Trophoblast cell (in vitro differentiated cells and primary cell): ENCODE measurements at regions not wholly inside any gene's neighbourhood (a gene's known extent, or its start where the extent isn't known, plus 50 kb on each side); places are given as distances from the start of the nearest gene placed in this dataset.

Experiments
- DNase-seq, 2 donors: peaks; one replicate each; pipeline ENCODE4 v3.0.0-alpha.2; 2016
- H2AFZ ChIP-seq: 2 replicates; pipeline ENCODE4 v1.6.1; 2013; ENCODE audit warnings: low read length, moderate library complexity, mild to moderate bottlenecking; ENCODE audit not compliant: insufficient read depth, poor library complexity
- H2AK5ac ChIP-seq: 2 replicates; pipeline ENCODE4 v1.6.1; 2013; ENCODE audit warnings: mild to moderate bottlenecking, low read length
- H2BK120ac ChIP-seq: 2 replicates; pipeline ENCODE4 v1.6.1; 2013; ENCODE audit warnings: low read length, mild to moderate bottlenecking, moderate library complexity; ENCODE audit not compliant: insufficient read depth, poor library complexity
- H2BK12ac ChIP-seq: 2 replicates; pipeline ENCODE4 v1.6.1; 2013; ENCODE audit warnings: mild to moderate bottlenecking, low read length, moderate library complexity
- H2BK5ac ChIP-seq: 2 replicates; pipeline ENCODE4 v1.6.1; 2013; ENCODE audit warnings: low read length, low read depth, moderate library complexity, mild to moderate bottlenecking; ENCODE audit not compliant: poor library complexity
- H3K14ac ChIP-seq: 2 replicates; pipeline ENCODE4 v1.6.1; 2013; ENCODE audit warnings: mild to moderate bottlenecking, low read length
- H3K18ac ChIP-seq: 2 replicates; pipeline ENCODE4 v1.6.1; 2013; ENCODE audit warnings: mild to moderate bottlenecking, low read length
- H3K23ac ChIP-seq: 2 replicates; pipeline ENCODE4 v1.6.1; 2013; ENCODE audit warnings: low read length
- H3K27ac ChIP-seq: 2 replicates; pipeline ENCODE4 v1.5.1; 2013; ENCODE audit warnings: low read depth, mild to moderate bottlenecking, inconsistent platforms, low read length, moderate library complexity
- H3K27me3 ChIP-seq: 2 replicates; pipeline ENCODE4 v1.6.1; 2013; ENCODE audit warnings: inconsistent platforms, mild to moderate bottlenecking, low read length, moderate library complexity; ENCODE audit not compliant: insufficient read depth
- H3K36me3 ChIP-seq, 2 experiments: 1 replicate in 1 of 2; 2 replicates in 1 of 2; pipeline ENCODE4 v1.6.1; 2013; ENCODE audit warnings: low read length in 2 of 2, mild to moderate bottlenecking in 2 of 2, moderate library complexity in 1 of 2; ENCODE audit not compliant: insufficient read depth in 2 of 2, control insufficient read depth in 1 of 2
- H3K4ac ChIP-seq: 2 replicates; pipeline ENCODE4 v1.6.1; 2013; ENCODE audit warnings: low read depth, mild to moderate bottlenecking, low read length, moderate library complexity
- H3K4me1 ChIP-seq, 2 experiments: 1 replicate in 1 of 2; 2 replicates in 1 of 2; pipeline ENCODE4 v1.6.1; 2013; ENCODE audit warnings: low read length in 2 of 2, mild to moderate bottlenecking in 2 of 2, moderate library complexity in 1 of 2; ENCODE audit not compliant: insufficient read depth in 2 of 2, control insufficient read depth in 1 of 2
- H3K4me2 ChIP-seq: 2 replicates; pipeline ENCODE4 v1.6.1; 2013; ENCODE audit warnings: inconsistent platforms, mild to moderate bottlenecking, low read length, moderate library complexity
- H3K4me3 ChIP-seq: 2 replicates; pipeline ENCODE4 v1.5.1; 2013; ENCODE audit warnings: mild to moderate bottlenecking, low read depth, low read length, inconsistent platforms
- H3K79me1 ChIP-seq: one replicate; pipeline ENCODE4 v1.6.1; 2013; ENCODE audit warnings: low read length
- H3K79me2 ChIP-seq: 2 replicates; pipeline ENCODE4 v1.6.1; 2013; ENCODE audit warnings: low read length, mild to moderate bottlenecking; ENCODE audit not compliant: control insufficient read depth, insufficient read depth, poor library complexity
- H3K9ac ChIP-seq: 2 replicates; pipeline ENCODE4 v1.6.1; 2013; ENCODE audit warnings: mild to moderate bottlenecking, low read length
- H3K9me3 ChIP-seq: 2 replicates; pipeline ENCODE4 v1.6.1; 2013; ENCODE audit warnings: low read depth, mild to moderate bottlenecking, control low read depth, inconsistent platforms, low read length; ENCODE audit not compliant: insufficient read depth
- H4K12ac ChIP-seq: 2 replicates; pipeline ENCODE4 v1.6.1; 2013; ENCODE audit warnings: low read depth, mild to moderate bottlenecking, low read length, moderate library complexity
- H4K8ac ChIP-seq: 2 replicates; pipeline ENCODE4 v1.6.1; 2013; ENCODE audit warnings: low read depth, mild to moderate bottlenecking, low read length, moderate library complexity
- H4K91ac ChIP-seq: one replicate; pipeline ENCODE4 v1.6.1; 2013; ENCODE audit warnings: low read depth, mild to moderate bottlenecking, low read length, moderate library complexity
- WGBS: extraction: QIAGEN DNeasy Blood & Tissue Kit; methylation state at CpG from one replicate; pipeline ENCODE4 v1.1.7; 2013; ENCODE audit warnings: missing lambda C conversion rate; ENCODE audit not compliant: insufficient read length, insufficient coverage; ENCODE audit errors: extremely low coverage; 5-methylcytosine and 5-hydroxymethylcytosine counted together

DNA sequence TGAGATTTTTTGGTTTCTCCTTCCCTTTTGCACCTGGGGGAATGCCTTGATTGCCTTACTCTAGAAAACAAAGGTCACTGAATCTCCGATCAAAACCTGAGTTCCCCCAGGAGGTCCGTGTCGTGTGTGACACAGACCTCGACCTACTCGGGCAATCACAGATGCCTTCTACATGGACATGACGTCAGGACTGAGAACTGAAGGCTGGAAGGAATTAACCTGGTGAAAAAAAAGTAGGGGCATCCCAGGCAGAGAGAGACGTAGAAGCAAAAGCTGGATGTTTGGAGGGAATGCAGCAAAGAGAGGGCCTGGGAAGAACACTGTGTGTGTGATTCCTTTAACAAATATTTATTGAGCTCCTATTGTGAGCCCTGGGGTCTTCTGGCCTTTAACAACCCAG is 178.0 kb downstream of the PRDM2 start:
- Histone ChIP-seq H3K4me2 (no peak overlapping the region), H3K9me3 (peaks cover 18% of the 10 kb centered on the region), H2AK5ac (no peak overlapping the region)

GRCh38 chr1:13878451-13878850 is 178.5 kb downstream of the PRDM2 start:
- Histone ChIP-seq H3K4ac (no peak overlapping the region), H2BK12ac (no peak overlapping the region), H3K27me3 (no peaks in the 10 kb centered on the region), H2AFZ (no peak overlapping the region), H4K12ac (no peak overlapping the region), H3K18ac (no peak overlapping the region), H3K36me3 (no peaks in the 10 kb centered on the region), H2BK120ac (no peak overlapping the region), H2AK5ac (no peak overlapping the region), H4K91ac (no peak overlapping the region), H3K9me3 (peaks cover 18% of the 10 kb centered on the region), H3K14ac (no peak overlapping the region), H3K4me1 (no peaks in the 10 kb centered on the region), H4K8ac (no peak overlapping the region), H3K4me2 (no peak overlapping the region), H3K27ac (no peak overlapping the region), H3K4me3 (no peak overlapping the region), H3K9ac (no peak overlapping the region), H2BK5ac (no peak overlapping the region), H3K79me1 (no peaks in the 10 kb centered on the region), H3K23ac (no peak overlapping the region), H3K79me2 (no peaks in the 10 kb centered on the region)
- DNase-seq, result no peak
- WGBS, result no CpG with 5 or more reads among the region's 9 CpGs

More for the DNA sequence above, 178.0 kb downstream of the PRDM2 start:
- H3K4me1 ChIP-seq, result no peaks in the 10 kb centered on the region
- WGBS, result no CpG with 5 or more reads among the region's 7 CpGs
- no peak overlapping the region for H2BK120ac ChIP-seq
- H3K27ac ChIP-seq, result no peak overlapping the region
- H4K8ac ChIP-seq, result no peak overlapping the region
- H3K23ac ChIP-seq, result no peak overlapping the region
- H3K18ac ChIP-seq, result no peak overlapping the region
- no peaks in the 10 kb centered on the region for H3K79me1 ChIP-seq
- DNase-seq, result no peak
- peak overlapping the region; percentile 26 for H3K9ac ChIP-seq
- H4K12ac ChIP-seq, result no peak overlapping the region
- no peak overlapping the region for H3K4me3 ChIP-seq
- no peak overlapping the region for H3K4ac ChIP-seq
- no peaks in the 10 kb centered on the region for H3K27me3 ChIP-seq
- H3K14ac ChIP-seq, result no peak overlapping the region
- no peak overlapping the region for H4K91ac ChIP-seq
- H2BK12ac ChIP-seq, result no peak overlapping the region
- no peak overlapping the region for H2BK5ac ChIP-seq
- H2AFZ ChIP-seq, result no peak overlapping the region
- no peaks in the 10 kb centered on the region for H3K79me2 ChIP-seq
- no peaks in the 10 kb centered on the region for H3K36me3 ChIP-seq

GRCh38 chr1:13881385-13882088 is 181.5 kb downstream of the PRDM2 start:
- H2AK5ac ChIP-seq, result no peak overlapping the region
- H3K27ac ChIP-seq, result no peak overlapping the region
- no peak overlapping the region for H4K12ac ChIP-seq
- H2AFZ ChIP-seq, result no peak overlapping the region
- no peaks in the 10 kb centered on the region for H3K79me2 ChIP-seq
- WGBS, result no CpG with 5 or more reads among the region's 5 CpGs
- no peaks in the 10 kb centered on the region for H3K4me1 ChIP-seq
- no peaks in the 10 kb centered on the region for H3K79me1 ChIP-seq
- H3K4ac ChIP-seq, result no peak overlapping the region
- no peak overlapping the region for H3K18ac ChIP-seq
- H3K9ac ChIP-seq, result no peak overlapping the region
- no peak overlapping the region for H3K23ac ChIP-seq
- no peak overlapping the region for H3K4me3 ChIP-seq
- peaks cover 3% of the 10 kb centered on the region for H3K27me3 ChIP-seq
- no peak overlapping the region for H2BK5ac ChIP-seq
- H4K8ac ChIP-seq, result no peak overlapping the region
- H4K91ac ChIP-seq, result no peak overlapping the region
- H3K9me3 ChIP-seq, result peaks cover 4% of the 10 kb centered on the region
- no peak overlapping the region for H3K14ac ChIP-seq
- H2BK120ac ChIP-seq, result no peak overlapping the region
- no peak overlapping the region for H3K4me2 ChIP-seq
- DNase-seq, result no peak
- H3K36me3 ChIP-seq, result no peaks in the 10 kb centered on the region
- H2BK12ac ChIP-seq, result no peak overlapping the region

DNA sequence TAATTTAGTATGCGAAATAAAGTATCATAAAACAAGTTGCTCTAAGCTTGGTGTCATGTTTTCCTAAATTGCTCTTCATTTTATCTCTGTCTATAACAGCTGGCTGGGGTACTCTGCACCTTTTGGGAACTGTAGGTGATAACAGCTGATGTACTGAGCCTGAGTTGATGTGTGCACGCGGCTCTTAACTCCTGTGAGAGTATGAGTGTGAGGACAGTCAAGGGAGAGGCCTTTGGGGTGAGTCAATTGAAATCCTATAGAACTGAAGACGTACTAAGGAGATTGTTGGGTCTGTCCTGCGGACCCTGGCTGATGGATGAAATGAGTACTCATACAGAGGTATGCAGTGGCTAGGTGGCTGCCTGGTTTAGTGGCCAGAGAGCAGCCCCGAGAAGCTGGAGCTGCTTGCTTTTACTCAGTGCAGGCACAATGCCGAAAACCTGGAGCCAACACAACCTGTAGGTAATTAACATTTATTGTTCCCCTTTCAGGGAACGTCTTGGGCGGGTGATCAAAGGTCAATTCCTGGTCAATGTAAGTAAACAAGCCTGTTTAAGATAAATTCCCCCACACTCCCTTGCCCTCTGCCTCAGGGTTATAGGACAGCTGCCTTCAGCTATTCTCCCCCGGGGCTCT is 188.5 kb downstream of the PRDM2 start:
- WGBS, result no CpG with 5 or more reads among the region's 10 CpGs

More for the DNA sequence above, 188.5 kb downstream of the PRDM2 start:
- DNase-seq, result no peak
- no peak overlapping the region for H3K27ac ChIP-seq
- H3K27me3 ChIP-seq, result peaks cover 25% of the 10 kb centered on the region
- H3K9ac ChIP-seq, result no peak overlapping the region
- H3K79me2 ChIP-seq, result no peaks in the 10 kb centered on the region
- peaks cover 2% of the 10 kb centered on the region for H3K9me3 ChIP-seq
- H3K4me1 ChIP-seq, result peaks cover 2 to 4% of the 10 kb centered on the region in 2 experiments
- H2BK120ac ChIP-seq, result no peak overlapping the region
- no peaks in the 10 kb centered on the region for H3K36me3 ChIP-seq
- no peak overlapping the region for H4K91ac ChIP-seq
- H3K4ac ChIP-seq, result no peak overlapping the region
- H3K4me2 ChIP-seq, result no peak overlapping the region
- H3K14ac ChIP-seq, result no peak overlapping the region
- no peak overlapping the region for H2AK5ac ChIP-seq
- H2AFZ ChIP-seq, result no peak overlapping the region
- H4K12ac ChIP-seq, result no peak overlapping the region
- no peak overlapping the region for H3K18ac ChIP-seq
- no peaks in the 10 kb centered on the region for H3K79me1 ChIP-seq
- no peak overlapping the region for H3K4me3 ChIP-seq
- H2BK12ac ChIP-seq, result no peak overlapping the region
- H3K23ac ChIP-seq, result no peak overlapping the region
- no peak overlapping the region for H2BK5ac ChIP-seq
- H4K8ac ChIP-seq, result no peak overlapping the region
